ENCODE measurements at regions not wholly inside any gene's neighbourhood (a gene's known extent, or its start where the extent isn't known, plus 50 kb on each side); places are given as distances from the start of the nearest gene placed in this dataset.

DNA sequence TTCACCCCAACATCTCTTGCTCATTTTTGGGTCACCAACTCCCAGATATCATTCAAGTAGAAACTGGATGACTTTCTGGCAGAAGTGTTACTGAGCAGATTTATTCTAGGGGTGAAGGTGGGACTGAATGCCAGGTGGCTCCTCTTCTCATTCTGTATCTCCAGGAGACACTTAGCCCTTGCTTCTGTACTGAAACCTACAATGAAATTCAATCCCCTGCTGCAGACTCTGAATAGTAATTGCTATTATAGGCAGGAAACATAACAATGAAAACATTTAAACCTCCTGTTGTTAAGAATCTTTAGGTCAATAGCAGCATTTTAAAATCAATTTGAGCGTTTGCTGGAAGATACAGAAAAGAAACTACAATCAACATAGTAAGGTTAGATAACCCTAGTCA, 879.4 kb upstream of the TENM4 start:
- Mint-ChIP-seq H3K4me1 (peaks cover 23 to 37% of the 10 kb centered on the region in 2 experiments), H3K4me3 (peak overlapping the region in 1 of 2 experiments; percentile 27; a peak in 2 of 5 replicates), H3K27ac (peak overlapping the region; percentile 27 to 91 (median 64); a peak in 4 of 7 replicates), H3K9me3 (peaks cover 6 to 8% of the 10 kb centered on the region in 2 experiments; a peak in 3 of 5 replicates), H3K36me3 (ENCODE audit: insufficient read depth in 1 of 3, low read depth in 3 of 3) (peaks cover 0 to 13% (median 7%) of the 10 kb centered on the region in 3 experiments; a peak in 5 of 7 replicates), H3K27me3 (ENCODE audit: low read depth) (no peaks in the 10 kb centered on the region)
- Histone ChIP-seq H3K14ac (ENCODE audit: insufficient read depth, low read length) (no peak overlapping the region), H2AK5ac (ENCODE audit: insufficient read length, low read length) (no peak overlapping the region), H3K9me3 (ENCODE audit: control insufficient read depth, low read depth, low read length) (no peaks in the 10 kb centered on the region), H3K27me3 (ENCODE audit: insufficient read depth, low read length) (no peaks in the 10 kb centered on the region), H4K20me1 (ENCODE audit: control insufficient read depth, insufficient read depth, insufficient read length) (no peaks in the 10 kb centered on the region), H3K79me1 (ENCODE audit: insufficient read depth, low read depth, low read length, poor library complexity, severe bottlenecking) (no peaks in the 10 kb centered on the region), H3K9ac (ENCODE audit: extremely low read depth, insufficient read length, low read length) (no peak overlapping the region), H2AFZ (ENCODE audit: low read length) (no peak overlapping the region), H3K4me2 (ENCODE audit: insufficient read depth, insufficient read length, low read length) (peak overlapping the region; percentile 13), H2BK20ac (ENCODE audit: low read depth, low read length, poor library complexity, severe bottlenecking) (no peak overlapping the region), H2BK15ac (ENCODE audit: low read depth, low read length) (no peak overlapping the region), H2BK120ac (ENCODE audit: low read depth, low read length, poor library complexity, severe bottlenecking) (no peak overlapping the region), H4K5ac (ENCODE audit: insufficient read length, low read depth, low read length) (no peak overlapping the region), H3K4ac (ENCODE audit: low read depth, low read length) (no peak overlapping the region), H4K8ac (replicated peaks; ENCODE audit: insufficient read length, low read depth, low read length) (no peak overlapping the region), H2BK5ac (ENCODE audit: insufficient read length, low read length) (no peak overlapping the region), H3K23me2 (ENCODE audit: insufficient read length, low read depth, low read length, poor library complexity, severe bottlenecking) (no peaks in the 10 kb centered on the region), H3K79me2 (ENCODE audit: insufficient read depth, low read length) (no peaks in the 10 kb centered on the region), H3K56ac (ENCODE audit: insufficient read length, low read depth, low read length) (no peak overlapping the region), H3K23ac (ENCODE audit: insufficient read length, low read depth, low read length) (no peak overlapping the region), H3K18ac (ENCODE audit: insufficient read length, low read depth, low read length) (no peak overlapping the region), H3T11ph (ENCODE audit: low read length) (no peak overlapping the region), H2BK12ac (ENCODE audit: insufficient read length, low read depth, low read length) (no peak overlapping the region), H4K91ac (ENCODE audit: insufficient read length, low read depth, low read length) (no peak overlapping the region), H3K4me1 (ENCODE audit: insufficient read depth, low read length) (no peaks in the 10 kb centered on the region), H3K27ac (ENCODE audit: insufficient read length, low read depth, low read length) (no peak overlapping the region)
- no peak for DNase-seq
- WGBS (ENCODE audit: extremely low coverage, insufficient read length, low lambda C conversion rate): no CpG with 5 or more reads among the region's 1 CpG
- no peak for TF ChIP-seq CTCF (conservative IDR thresholded peaks at IDR 0.05)

All from H9 (cell line).